IPS-15b (cell line): ENCODE measurements at regions not wholly inside any gene's neighbourhood (a gene's known extent, or its start where the extent isn't known, plus 50 kb on each side); places are given as distances from the start of the nearest gene placed in this dataset.

Source experiments
- H3K27me3 ChIP-seq: one replicate; pipeline ENCODE4 v1.6.1; 2013; ENCODE audit warnings: low read length; ENCODE audit not compliant: control insufficient read depth, insufficient read depth
- H3K36me3 ChIP-seq: one replicate; pipeline ENCODE4 v1.6.1; 2013; ENCODE audit warnings: low read length; ENCODE audit not compliant: control insufficient read depth, insufficient read depth
- H3K4me1 ChIP-seq: one replicate; pipeline ENCODE4 v1.6.1; 2013; ENCODE audit warnings: mild to moderate bottlenecking, low read length; ENCODE audit not compliant: control insufficient read depth, insufficient read depth
- H3K4me3 ChIP-seq: one replicate; pipeline ENCODE4 v1.5.1; 2013; ENCODE audit warnings: low read depth, low read length
- H3K9ac ChIP-seq: one replicate; pipeline ENCODE4 v1.6.1; 2013; ENCODE audit warnings: low read depth, mild to moderate bottlenecking, low read length
- H3K9me3 ChIP-seq: one replicate; pipeline ENCODE4 v1.6.1; 2013; ENCODE audit warnings: mild to moderate bottlenecking, low read length; ENCODE audit not compliant: control insufficient read depth, insufficient read depth

GRCh38 chr6:106804346-106805335, 169.9 kb downstream of the CD24 start:
- H3K27me3 ChIP-seq, result no peaks in the 10 kb centered on the region
- no peak overlapping the region for H3K4me3 ChIP-seq
- H3K9ac ChIP-seq, result no peak overlapping the region
- H3K36me3 ChIP-seq, result no peaks in the 10 kb centered on the region
- peaks cover 9% of the 10 kb centered on the region for H3K9me3 ChIP-seq
- peaks cover 16% of the 10 kb centered on the region for H3K4me1 ChIP-seq

- H3K9ac ChIP-seq, result no peak overlapping the region
- H3K27me3 ChIP-seq, result no peaks in the 10 kb centered on the region
- no peak overlapping the region for H3K4me3 ChIP-seq
- H3K9me3 ChIP-seq, result peaks cover 5% of the 10 kb centered on the region
- no peaks in the 10 kb centered on the region for H3K36me3 ChIP-seq
- H3K4me1 ChIP-seq, result peaks cover 16% of the 10 kb centered on the region
Observed at GRCh38 chr6:106803188-106803587, 171.3 kb downstream of the CD24 start.

DNA sequence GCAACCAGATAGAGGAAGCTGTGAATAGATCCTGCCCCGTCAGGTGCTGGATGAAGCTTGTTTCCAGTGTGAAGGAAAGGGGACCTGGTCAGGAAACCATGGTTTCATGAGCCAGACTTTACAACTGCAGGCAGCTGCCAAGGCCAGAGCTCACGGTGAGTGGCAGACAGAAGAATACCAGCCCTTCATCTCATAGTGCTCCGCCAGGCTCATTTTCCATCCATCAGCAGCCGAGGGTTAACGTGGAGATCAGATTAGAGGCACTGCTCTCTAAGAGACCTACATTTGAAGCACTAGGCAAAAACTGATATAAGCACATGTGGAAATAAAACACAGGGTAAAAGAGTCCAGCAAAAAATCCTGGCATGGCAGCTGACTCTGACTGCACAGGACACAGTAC, 172.4 kb downstream of the CD24 start:
- no peaks in the 10 kb centered on the region for H3K27me3 ChIP-seq
- no peak overlapping the region for H3K4me3 ChIP-seq
- H3K9ac ChIP-seq, result no peak overlapping the region
- peaks cover 16% of the 10 kb centered on the region for H3K4me1 ChIP-seq
- no peaks in the 10 kb centered on the region for H3K36me3 ChIP-seq
- H3K9me3 ChIP-seq, result no peaks in the 10 kb centered on the region

DNA sequence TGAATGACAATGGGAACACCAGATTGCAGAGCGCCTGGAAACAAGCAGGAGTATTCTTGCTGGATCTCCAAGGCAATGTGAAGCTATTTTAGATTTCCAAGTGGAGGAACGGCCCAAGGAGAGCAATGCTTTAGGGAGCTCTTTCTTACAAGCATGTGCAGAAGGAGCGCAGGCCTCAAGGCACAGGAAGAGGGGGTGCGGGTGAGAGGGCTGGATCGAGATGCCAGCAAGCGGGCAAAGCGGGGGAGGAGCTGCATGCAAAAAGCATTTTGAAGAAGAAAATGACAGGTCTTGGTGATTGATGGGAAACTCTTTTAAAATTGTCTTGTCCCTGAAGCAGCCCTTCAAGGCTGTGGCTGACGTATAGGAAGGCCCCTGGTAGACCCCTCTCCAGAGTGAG, 171.9 kb downstream of the QRSL1 start:
- H3K9me3 ChIP-seq, result no peaks in the 10 kb centered on the region
- no peak overlapping the region for H3K9ac ChIP-seq
- H3K27me3 ChIP-seq, result no peaks in the 10 kb centered on the region
- no peak overlapping the region for H3K4me3 ChIP-seq
- peaks cover 16% of the 10 kb centered on the region for H3K4me1 ChIP-seq
- H3K36me3 ChIP-seq, result no peaks in the 10 kb centered on the region

GRCh38 chr6:106800379-106800778, 171.0 kb downstream of the QRSL1 start:
- peaks cover 16% of the 10 kb centered on the region for H3K4me1 ChIP-seq
- no peaks in the 10 kb centered on the region for H3K9me3 ChIP-seq
- H3K4me3 ChIP-seq, result no peak overlapping the region
- no peaks in the 10 kb centered on the region for H3K36me3 ChIP-seq
- no peaks in the 10 kb centered on the region for H3K27me3 ChIP-seq
- H3K9ac ChIP-seq, result no peak overlapping the region

DNA sequence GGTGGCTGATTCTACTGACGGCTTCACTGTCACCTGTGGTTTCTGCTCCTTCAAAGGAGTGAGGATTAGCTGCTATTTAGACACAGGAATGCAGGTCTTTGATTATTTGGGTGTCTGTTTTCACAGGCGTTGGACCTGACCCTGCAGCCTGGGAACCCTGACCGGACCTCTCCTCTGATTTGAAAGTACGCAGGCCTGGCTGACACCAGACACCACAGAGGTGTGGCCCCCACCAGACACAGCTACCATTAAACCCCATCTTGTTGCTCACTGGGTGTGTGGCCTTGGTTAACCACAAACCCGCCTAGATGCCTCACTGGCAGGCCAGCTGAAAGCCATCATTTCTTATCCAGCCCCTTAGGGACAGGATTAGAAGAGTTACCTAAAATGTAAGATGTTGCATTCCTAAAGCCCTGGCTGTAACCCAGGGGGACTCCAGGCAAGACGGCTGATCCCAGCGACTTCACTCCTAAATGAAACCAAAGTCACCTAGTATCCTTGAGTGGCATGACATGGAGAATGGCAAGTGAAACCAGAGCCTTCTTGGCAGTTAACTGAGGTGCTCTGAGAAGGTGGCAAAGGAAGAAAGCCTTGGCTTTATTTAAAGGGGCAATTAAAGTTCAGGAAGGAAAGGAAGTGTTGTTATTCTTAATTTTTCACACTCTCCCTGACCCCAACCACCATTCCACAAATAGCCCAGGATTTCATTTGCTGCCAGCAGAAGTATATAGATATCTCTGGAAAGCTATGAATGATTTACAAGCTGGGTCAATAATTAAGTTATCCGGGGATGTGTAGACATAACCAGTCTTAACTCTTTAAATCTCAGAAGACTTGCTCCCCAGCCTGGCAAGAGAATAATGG, 169.9 kb downstream of the QRSL1 start:
- Histone ChIP-seq H3K9ac (no peak overlapping the region), H3K4me1 (peaks cover 9% of the 10 kb centered on the region), H3K27me3 (no peaks in the 10 kb centered on the region), H3K36me3 (no peaks in the 10 kb centered on the region), H3K4me3 (no peak overlapping the region), H3K9me3 (no peaks in the 10 kb centered on the region)

DNA sequence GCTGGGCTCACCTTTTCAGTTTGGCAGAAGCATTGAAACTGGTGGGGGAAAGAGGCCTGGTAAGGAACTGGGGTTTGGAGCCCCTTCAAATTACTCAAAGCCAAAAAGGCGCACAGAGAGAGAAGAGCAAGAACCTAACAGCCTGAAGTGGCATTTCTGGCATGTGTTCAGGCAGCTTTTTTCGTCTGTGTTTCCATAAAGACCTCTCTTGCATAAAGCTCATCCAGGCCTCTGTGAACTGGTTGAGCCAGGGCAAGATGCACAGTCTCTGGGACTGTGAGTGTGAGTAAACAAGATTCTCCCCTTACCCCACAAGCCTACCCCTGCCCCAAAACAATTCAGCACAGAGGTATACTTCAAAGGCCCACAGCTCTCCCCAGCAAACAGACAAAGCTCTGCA, 167.8 kb downstream of the QRSL1 start:
- Histone ChIP-seq H3K27me3 (no peaks in the 10 kb centered on the region), H3K4me1 (no peaks in the 10 kb centered on the region), H3K9ac (no peak overlapping the region), H3K9me3 (no peaks in the 10 kb centered on the region), H3K4me3 (no peak overlapping the region), H3K36me3 (no peaks in the 10 kb centered on the region)

- no peaks in the 10 kb centered on the region for H3K9me3 ChIP-seq
- H3K4me3 ChIP-seq, result no peak overlapping the region
- no peak overlapping the region for H3K9ac ChIP-seq
- H3K36me3 ChIP-seq, result no peaks in the 10 kb centered on the region
- no peaks in the 10 kb centered on the region for H3K27me3 ChIP-seq
- H3K4me1 ChIP-seq, result no peaks in the 10 kb centered on the region
Observed at GRCh38 chr6:106796781-106797180, 167.4 kb downstream of the QRSL1 start.

GRCh38 chr6:106794129-106794528, 164.8 kb downstream of the QRSL1 start:
- H3K4me1 ChIP-seq, result no peaks in the 10 kb centered on the region
- H3K36me3 ChIP-seq, result no peaks in the 10 kb centered on the region
- no peaks in the 10 kb centered on the region for H3K27me3 ChIP-seq
- no peak overlapping the region for H3K4me3 ChIP-seq
- no peak overlapping the region for H3K9ac ChIP-seq
- H3K9me3 ChIP-seq, result no peaks in the 10 kb centered on the region

- Histone ChIP-seq H3K4me1 (no peaks in the 10 kb centered on the region), H3K36me3 (no peaks in the 10 kb centered on the region), H3K9me3 (no peaks in the 10 kb centered on the region), H3K4me3 (no peak overlapping the region), H3K27me3 (no peaks in the 10 kb centered on the region), H3K9ac (no peak overlapping the region)
Observed at GRCh38 chr6:106792536-106793236, 163.3 kb downstream of the QRSL1 start.

DNA sequence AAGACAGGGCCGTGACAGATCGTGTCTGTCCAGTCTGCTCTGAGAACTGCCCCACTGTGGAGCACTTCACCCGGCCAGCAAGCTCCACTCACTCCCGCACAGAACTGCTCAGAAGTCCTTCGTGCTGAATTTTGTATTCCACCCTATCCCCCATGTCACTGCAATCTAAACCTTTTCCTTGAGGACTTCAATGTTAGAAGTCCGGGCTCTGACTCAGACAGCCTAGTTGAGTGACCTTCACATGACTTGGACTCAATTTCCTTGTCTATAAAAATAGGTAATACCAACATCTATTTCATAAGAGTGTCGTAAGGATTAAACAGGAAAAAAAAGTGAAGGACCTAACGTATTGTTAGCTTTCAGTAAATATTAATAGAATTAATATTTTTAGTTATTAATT, 161.6 kb downstream of the QRSL1 start:
- H3K9me3 ChIP-seq, result no peaks in the 10 kb centered on the region
- no peak overlapping the region for H3K9ac ChIP-seq
- no peak overlapping the region for H3K4me3 ChIP-seq
- no peaks in the 10 kb centered on the region for H3K36me3 ChIP-seq
- H3K27me3 ChIP-seq, result no peaks in the 10 kb centered on the region
- no peaks in the 10 kb centered on the region for H3K4me1 ChIP-seq
